ENCODE measurements at regions not wholly inside any gene's neighbourhood (a gene's known extent, or its start where the extent isn't known, plus 50 kb on each side); places are given as distances from the start of the nearest gene placed in this dataset.
A peak's percentile ranks its signal among the peaks of the same experiment; 100 is the strongest.

DNA sequence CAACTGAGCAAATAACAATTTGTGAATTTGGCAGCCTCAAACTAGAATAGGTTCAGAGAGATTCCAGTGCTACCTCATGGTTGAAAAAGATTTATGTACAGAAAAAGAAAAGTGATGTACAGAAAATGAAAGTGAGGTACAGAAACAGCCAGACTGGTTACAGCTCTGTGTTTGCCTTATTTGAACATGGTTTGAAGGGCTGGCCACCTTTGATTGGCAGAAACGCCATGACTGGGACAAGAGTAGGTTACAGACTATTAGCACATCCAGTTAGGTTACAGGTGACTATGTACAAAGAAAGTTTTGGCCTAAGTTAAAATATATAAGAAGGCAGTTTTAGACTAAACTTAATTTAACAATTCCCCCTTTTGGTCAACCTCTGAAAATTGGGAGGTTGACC, 309.4 kb downstream of the BTG1 start:
- no peaks in the 10 kb centered on the region for H3K9me3 ChIP-seq
- intact Hi-C loops (cut with DNase I; ENCODE audit: low total_unique reads) = no loop called here
- no peak overlapping the region for H3K27ac ChIP-seq

DNA sequence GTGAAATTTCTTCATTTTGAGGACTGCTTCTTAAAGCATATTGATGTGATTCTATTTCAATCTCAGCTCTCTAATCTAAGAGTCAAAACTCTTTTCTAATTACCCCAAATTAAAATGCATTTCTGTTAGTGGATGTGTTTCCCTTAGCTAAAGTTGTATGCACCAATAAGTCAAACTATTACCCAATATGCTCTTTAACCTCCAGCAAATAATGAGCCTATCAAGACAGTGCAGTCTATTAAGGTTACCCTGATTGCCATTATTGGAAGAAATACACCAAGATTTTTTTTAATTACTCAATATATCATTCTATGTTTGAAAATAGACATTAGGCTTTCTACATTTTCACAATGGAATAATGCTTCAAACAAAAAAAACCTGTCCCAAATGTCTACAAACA, 310.0 kb downstream of the BTG1 start:
- H3K27me3 ChIP-seq = no peaks in the 10 kb centered on the region
- TF ChIP-seq POLR2A (IDR thresholded peaks at IDR 0.05) (no peak), CTCF (IDR thresholded peaks at IDR 0.05) (no peak)
- DNase-seq = no peak
- H3K9me3 ChIP-seq = no peaks in the 10 kb centered on the region
- no peaks in the 10 kb centered on the region for H3K36me3 ChIP-seq
- H3K27ac ChIP-seq = no peak overlapping the region
- no peaks in the 10 kb centered on the region for H3K4me1 ChIP-seq
- H3K4me3 ChIP-seq = no peak overlapping the region
- intact Hi-C loops (cut with DNase I; ENCODE audit: low total_unique reads) = no loop called here

More for the DNA sequence above, 309.4 kb downstream of the BTG1 start:
- Histone ChIP-seq H3K4me3 (no peak overlapping the region), H3K27me3 (no peaks in the 10 kb centered on the region), H3K4me1 (no peaks in the 10 kb centered on the region), H3K36me3 (no peaks in the 10 kb centered on the region)
- no peak for DNase-seq
- no peak for TF ChIP-seq POLR2A (IDR thresholded peaks at IDR 0.05)
- TF ChIP-seq CTCF (IDR thresholded peaks at IDR 0.05) = no peak

DNA sequence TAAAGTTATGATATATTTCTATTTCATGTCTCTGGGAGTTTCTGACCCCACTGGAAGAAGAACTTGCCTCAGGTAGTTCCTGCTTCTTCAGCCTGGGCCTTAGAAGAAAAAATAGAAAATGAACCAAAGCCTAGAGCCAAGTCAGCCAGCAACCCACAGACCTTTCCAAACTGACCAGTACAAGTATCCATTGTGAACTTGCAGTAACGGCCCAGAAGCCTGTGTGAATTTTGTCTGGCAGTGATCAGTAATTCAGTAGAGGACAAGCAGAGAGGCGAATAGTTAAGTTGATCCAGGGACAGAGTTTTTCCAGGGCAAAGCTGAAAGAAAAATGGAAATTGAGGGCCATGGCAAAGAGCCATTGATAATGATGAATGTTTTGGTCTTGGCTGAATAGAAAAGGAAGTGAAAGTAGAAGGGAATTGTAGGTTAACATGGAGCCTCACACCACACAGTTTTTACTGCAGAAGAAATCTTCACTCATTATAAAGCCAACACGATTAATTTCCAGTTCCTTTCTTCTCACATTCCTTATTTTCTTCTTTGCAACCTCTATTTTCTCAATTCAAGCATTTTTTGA, 311.8 kb downstream of the BTG1 start:
- no peaks in the 10 kb centered on the region for H3K4me1 ChIP-seq
- H3K27me3 ChIP-seq = no peaks in the 10 kb centered on the region
- intact Hi-C loops (cut with DNase I; ENCODE audit: low total_unique reads) = no loop called here
- TF ChIP-seq POLR2A (IDR thresholded peaks at IDR 0.05) = no peak
- no peak for TF ChIP-seq CTCF (IDR thresholded peaks at IDR 0.05)
- no peaks in the 10 kb centered on the region for H3K9me3 ChIP-seq
- H3K36me3 ChIP-seq = no peaks in the 10 kb centered on the region
- H3K27ac ChIP-seq = no peak overlapping the region
- H3K4me3 ChIP-seq = no peak overlapping the region
- DNase-seq = no peak

- Histone ChIP-seq H3K36me3 (no peaks in the 10 kb centered on the region), H3K9me3 (no peaks in the 10 kb centered on the region)
- intact Hi-C loops (cut with DNase I; ENCODE audit: low total_unique reads) = no loop called here
Measured at GRCh38 chr12:91825999-91826398, 319.6 kb downstream of the BTG1 start.

DNA sequence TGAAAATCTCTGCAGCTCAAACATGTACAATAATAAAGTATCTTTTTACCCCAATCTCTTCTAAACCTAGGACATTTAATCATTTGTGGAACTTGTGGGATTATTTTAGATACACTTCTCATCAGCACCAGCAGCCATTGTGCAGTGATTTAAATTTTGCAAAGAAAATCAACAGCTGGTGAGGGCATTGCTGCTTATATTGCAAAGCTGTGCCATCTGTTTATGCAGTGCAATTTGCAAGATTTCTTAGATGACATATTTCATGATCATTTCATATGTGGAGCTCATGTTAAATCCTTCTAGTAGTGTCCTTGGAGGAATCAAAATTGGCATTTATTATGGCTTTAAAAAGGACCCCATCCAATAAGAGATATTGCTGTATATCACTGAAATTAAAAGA, 320.7 kb downstream of the BTG1 start:
- intact Hi-C loops (cut with DNase I; ENCODE audit: low total_unique reads) = no loop called here
- H3K4me1 ChIP-seq = no peaks in the 10 kb centered on the region
- H3K36me3 ChIP-seq = no peaks in the 10 kb centered on the region
- no peak for DNase-seq
- no peak for TF ChIP-seq CTCF (IDR thresholded peaks at IDR 0.05)
- TF ChIP-seq POLR2A (IDR thresholded peaks at IDR 0.05) = no peak
- no peaks in the 10 kb centered on the region for H3K27me3 ChIP-seq
- H3K4me3 ChIP-seq = no peak overlapping the region
- H3K27ac ChIP-seq = no peak overlapping the region
- H3K9me3 ChIP-seq = no peaks in the 10 kb centered on the region

More at GRCh38 chr12:91825999-91826398, 319.6 kb downstream of the BTG1 start:
- Histone ChIP-seq H3K27ac (peak overlapping the region; percentile 27 to 33), H3K4me3 (no peak overlapping the region), H3K27me3 (no peaks in the 10 kb centered on the region), H3K4me1 (no peaks in the 10 kb centered on the region)
- TF ChIP-seq POLR2A (IDR thresholded peaks at IDR 0.05) (no peak), CTCF (IDR thresholded peaks at IDR 0.05) (no peak)
- no peak for DNase-seq

All from uterus (tissue), 3 donors.